H1 (cell line): ENCODE measurements at regions not wholly inside any gene's neighbourhood (a gene's known extent, or its start where the extent isn't known, plus 50 kb on each side); places are given as distances from the start of the nearest gene placed in this dataset.

ENCODE experiments used
- BACH1 ChIP-seq: IDR thresholded peaks from 2 replicates; pipeline ENCODE4 v1.6.1; 2012; ENCODE audit warnings: low read length, improper control_type of control experiment
- CREB1 ChIP-seq: IDR thresholded peaks from 2 replicates; pipeline ENCODE4 v1.6.1; 2012; ENCODE audit warnings: inconsistent platforms
- CTCF ChIP-seq, 3 experiments: IDR thresholded peaks; 1 replicate in 2 of 3; 2 replicates in 1 of 3; pipeline versions ENCODE4 v1.5.1 to v1.6.1; 2011; ENCODE audit warnings: low read length in 3 of 3, mild to moderate bottlenecking in 3 of 3, inconsistent platforms in 2 of 3, low read depth in 1 of 3, moderate library complexity in 1 of 3; ENCODE audit not compliant: insufficient read depth in 1 of 3; ENCODE audit errors: control extremely low read depth in 1 of 3
- FOSL1 ChIP-seq: IDR thresholded peaks from 2 replicates; pipeline ENCODE4 v1.6.1; 2011; ENCODE audit warnings: mild to moderate bottlenecking, low read depth, low read length, moderate library complexity; ENCODE audit not compliant: insufficient read depth
- HDAC6 ChIP-seq: IDR thresholded peaks from one replicate; pipeline ENCODE4 v1.7.1; 2012; ENCODE audit warnings: low read depth, mild to moderate bottlenecking, inconsistent platforms, low read length, moderate library complexity
- RNF2 ChIP-seq: fragments of 200-900, 300-1000 bp; sonication (generic); IDR thresholded peaks from 2 replicates; pipeline ENCODE4 v1.7.1; 2016; ENCODE audit warnings: borderline replicate concordance, low read depth, mild to moderate bottlenecking, antibody characterized with exemption, low read length; ENCODE audit not compliant: poor library complexity, severe bottlenecking; ENCODE audit errors: missing control alignments
- TAF1 ChIP-seq: IDR thresholded peaks from 2 replicates; pipeline ENCODE4 v1.6.1; 2011; ENCODE audit warnings: mild to moderate bottlenecking, low read depth, low read length
- TF ChIP-seq, protein P1 (sequence below): IDR thresholded peaks from 2 replicates; pipeline ENCODE4 v1.6.1; 2012; ENCODE audit warnings: inconsistent platforms

DNA sequence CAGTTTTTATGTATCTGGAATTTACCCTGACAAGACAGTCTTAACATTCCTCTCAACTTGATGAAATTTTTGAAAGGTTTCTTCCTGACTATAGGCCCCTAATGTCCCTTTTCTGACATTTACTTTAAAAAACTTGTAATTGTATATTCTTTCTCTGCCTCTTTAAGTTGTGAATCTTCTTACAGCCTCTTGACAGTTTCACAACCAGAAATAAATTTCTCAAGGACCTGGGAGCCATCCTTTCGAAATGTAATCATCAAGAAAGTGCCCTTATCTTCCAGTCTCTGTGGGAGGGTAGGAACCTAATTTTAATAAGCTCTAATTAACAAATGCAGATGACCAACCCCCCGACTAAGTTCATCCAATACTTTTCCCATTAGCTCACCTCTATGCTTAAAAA, 403.6 kb upstream of the GJE1 start:
- TF ChIP-seq CREB1: no peak
- TF ChIP-seq RNF2: no peak
- TF ChIP-seq FOSL1: no peak
- TF ChIP-seq TAF1: no peak
- no peak for TF ChIP-seq CTCF (IDR thresholded peaks at IDR 0.05; ENCODE audit: control extremely low read depth in 1 of 3, insufficient read depth in 1 of 3, low read depth in 1 of 3, low read length in 3 of 3)
- TF ChIP-seq BACH1: no peak
- TF ChIP-seq, protein P1, sequence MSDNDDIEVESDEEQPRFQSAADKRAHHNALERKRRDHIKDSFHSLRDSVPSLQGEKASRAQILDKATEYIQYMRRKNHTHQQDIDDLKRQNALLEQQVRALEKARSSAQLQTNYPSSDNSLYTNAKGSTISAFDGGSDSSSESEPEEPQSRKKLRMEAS: no peak
- no peak for TF ChIP-seq HDAC6
